ENCODE measurements at regions not wholly inside any gene's neighbourhood (a gene's known extent, or its start where the extent isn't known, plus 50 kb on each side); places are given as distances from the start of the nearest gene placed in this dataset.

GRCh38 chr10:94199565-94199964 is 163.2 kb downstream of the NOC3L start:
- Mint-ChIP-seq H3K9me3 (ENCODE audit: unreplicated experiment) (no peaks in the 10 kb centered on the region), H3K4me3 (ENCODE audit: unreplicated experiment) (no peak overlapping the region), H3K27ac (ENCODE audit: unreplicated experiment) (no peak overlapping the region), H3K4me1 (ENCODE audit: unreplicated experiment) (peaks cover 23% of the 10 kb centered on the region), H3K36me3 (ENCODE audit: unreplicated experiment) (peaks cover 5% of the 10 kb centered on the region), H3K27me3 (ENCODE audit: unreplicated experiment) (no peaks in the 10 kb centered on the region)
- DNase-seq (ENCODE audit: extremely low spot score, unreplicated experiment): no peak
- TF ChIP-seq, protein P1, sequence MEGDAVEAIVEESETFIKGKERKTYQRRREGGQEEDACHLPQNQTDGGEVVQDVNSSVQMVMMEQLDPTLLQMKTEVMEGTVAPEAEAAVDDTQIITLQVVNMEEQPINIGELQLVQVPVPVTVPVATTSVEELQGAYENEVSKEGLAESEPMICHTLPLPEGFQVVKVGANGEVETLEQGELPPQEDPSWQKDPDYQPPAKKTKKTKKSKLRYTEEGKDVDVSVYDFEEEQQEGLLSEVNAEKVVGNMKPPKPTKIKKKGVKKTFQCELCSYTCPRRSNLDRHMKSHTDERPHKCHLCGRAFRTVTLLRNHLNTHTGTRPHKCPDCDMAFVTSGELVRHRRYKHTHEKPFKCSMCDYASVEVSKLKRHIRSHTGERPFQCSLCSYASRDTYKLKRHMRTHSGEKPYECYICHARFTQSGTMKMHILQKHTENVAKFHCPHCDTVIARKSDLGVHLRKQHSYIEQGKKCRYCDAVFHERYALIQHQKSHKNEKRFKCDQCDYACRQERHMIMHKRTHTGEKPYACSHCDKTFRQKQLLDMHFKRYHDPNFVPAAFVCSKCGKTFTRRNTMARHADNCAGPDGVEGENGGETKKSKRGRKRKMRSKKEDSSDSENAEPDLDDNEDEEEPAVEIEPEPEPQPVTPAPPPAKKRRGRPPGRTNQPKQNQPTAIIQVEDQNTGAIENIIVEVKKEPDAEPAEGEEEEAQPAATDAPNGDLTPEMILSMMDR (IDR thresholded peaks at IDR 0.05): no peak

- TF ChIP-seq, protein P1 (IDR thresholded peaks at IDR 0.05): no peak
- H3K27me3 Mint-ChIP-seq (ENCODE audit: unreplicated experiment): no peaks in the 10 kb centered on the region
- H3K4me1 Mint-ChIP-seq (ENCODE audit: unreplicated experiment): peaks cover 22% of the 10 kb centered on the region
Observed at GRCh38 chr10:94200146-94200837, 162.4 kb downstream of the NOC3L start.

DNA sequence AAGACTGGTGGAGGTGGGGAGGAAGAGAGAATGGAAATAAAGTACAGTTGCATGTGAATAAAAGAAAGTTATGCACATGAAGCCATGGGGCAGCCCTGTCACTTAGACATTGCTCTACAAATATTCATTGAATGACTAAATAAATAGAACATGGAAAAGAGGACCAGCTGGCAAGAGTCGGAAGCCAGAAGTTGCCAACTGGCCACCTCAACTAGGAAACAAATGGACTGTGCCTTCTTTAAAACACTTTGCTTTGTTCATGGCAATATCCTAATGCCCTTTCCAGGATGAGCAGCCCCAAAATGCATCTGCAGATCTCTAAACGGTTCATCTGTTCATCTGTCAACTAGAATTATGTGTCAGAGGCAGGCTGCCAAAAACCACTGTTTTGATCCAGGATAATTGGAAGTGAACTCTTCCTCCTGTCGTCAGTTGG is 157.3 kb downstream of the NOC3L start:
- Mint-ChIP-seq H3K9me3 (ENCODE audit: unreplicated experiment) (peaks cover 10% of the 10 kb centered on the region), H3K27me3 (ENCODE audit: unreplicated experiment) (no peaks in the 10 kb centered on the region), H3K4me3 (ENCODE audit: unreplicated experiment) (no peak overlapping the region), H3K36me3 (ENCODE audit: unreplicated experiment) (peaks cover 5% of the 10 kb centered on the region), H3K27ac (ENCODE audit: unreplicated experiment) (no peak overlapping the region), H3K4me1 (ENCODE audit: unreplicated experiment) (peaks cover 48% of the 10 kb centered on the region)
- no peak for DNase-seq (ENCODE audit: extremely low spot score, unreplicated experiment)
- TF ChIP-seq, protein P1 (IDR thresholded peaks at IDR 0.05): no peak

More at GRCh38 chr10:94200146-94200837, 162.4 kb downstream of the NOC3L start:
- H3K4me3 Mint-ChIP-seq (ENCODE audit: unreplicated experiment): no peak overlapping the region
- H3K27ac Mint-ChIP-seq (ENCODE audit: unreplicated experiment): no peak overlapping the region
- no peak for DNase-seq (ENCODE audit: extremely low spot score, unreplicated experiment)
- no peaks in the 10 kb centered on the region for H3K9me3 Mint-ChIP-seq (ENCODE audit: unreplicated experiment)
- peaks cover 5% of the 10 kb centered on the region for H3K36me3 Mint-ChIP-seq (ENCODE audit: unreplicated experiment)

- no peak for DNase-seq (ENCODE audit: extremely low spot score, unreplicated experiment)
- no peak overlapping the region for H3K27ac Mint-ChIP-seq (ENCODE audit: unreplicated experiment)
- H3K36me3 Mint-ChIP-seq (ENCODE audit: unreplicated experiment): peaks cover 5% of the 10 kb centered on the region
- peaks cover 10% of the 10 kb centered on the region for H3K9me3 Mint-ChIP-seq (ENCODE audit: unreplicated experiment)
- TF ChIP-seq, protein P1 (IDR thresholded peaks at IDR 0.05): no peak
- no peak overlapping the region for H3K4me3 Mint-ChIP-seq (ENCODE audit: unreplicated experiment)
- no peaks in the 10 kb centered on the region for H3K27me3 Mint-ChIP-seq (ENCODE audit: unreplicated experiment)
- H3K4me1 Mint-ChIP-seq (ENCODE audit: unreplicated experiment): peaks cover 55% of the 10 kb centered on the region
Observed at GRCh38 chr10:94206176-94206575, 156.6 kb downstream of the NOC3L start.

- TF ChIP-seq, protein P1 (IDR thresholded peaks at IDR 0.05): no peak
- Mint-ChIP-seq H3K4me3 (ENCODE audit: unreplicated experiment) (no peak overlapping the region), H3K27me3 (ENCODE audit: unreplicated experiment) (no peaks in the 10 kb centered on the region), H3K4me1 (ENCODE audit: unreplicated experiment) (peaks cover 61% of the 10 kb centered on the region), H3K9me3 (ENCODE audit: unreplicated experiment) (peaks cover 10% of the 10 kb centered on the region), H3K36me3 (ENCODE audit: unreplicated experiment) (peaks cover 5% of the 10 kb centered on the region), H3K27ac (ENCODE audit: unreplicated experiment) (peak overlapping the region; percentile 56)
- DNase-seq (ENCODE audit: extremely low spot score, unreplicated experiment): no peak
Observed at GRCh38 chr10:94208315-94208714, 154.4 kb downstream of the NOC3L start.
